NOMO-1 (cell line): ENCODE measurements at regions not wholly inside any gene's neighbourhood (a gene's known extent, or its start where the extent isn't known, plus 50 kb on each side); places are given as distances from the start of the nearest gene placed in this dataset.

Experiments used
- DNase-seq, 2 experiments: peaks; one replicate each; lab custom pipeline; 2025; ENCODE audit not compliant: unreplicated experiment in 2 of 2; lab: John Stamatoyannopoulos, UW

GRCh38 chr22:19620742-19621371 is 93.4 kb upstream of the SEPTIN5 start:
- DNase-seq, result no peak

DNA sequence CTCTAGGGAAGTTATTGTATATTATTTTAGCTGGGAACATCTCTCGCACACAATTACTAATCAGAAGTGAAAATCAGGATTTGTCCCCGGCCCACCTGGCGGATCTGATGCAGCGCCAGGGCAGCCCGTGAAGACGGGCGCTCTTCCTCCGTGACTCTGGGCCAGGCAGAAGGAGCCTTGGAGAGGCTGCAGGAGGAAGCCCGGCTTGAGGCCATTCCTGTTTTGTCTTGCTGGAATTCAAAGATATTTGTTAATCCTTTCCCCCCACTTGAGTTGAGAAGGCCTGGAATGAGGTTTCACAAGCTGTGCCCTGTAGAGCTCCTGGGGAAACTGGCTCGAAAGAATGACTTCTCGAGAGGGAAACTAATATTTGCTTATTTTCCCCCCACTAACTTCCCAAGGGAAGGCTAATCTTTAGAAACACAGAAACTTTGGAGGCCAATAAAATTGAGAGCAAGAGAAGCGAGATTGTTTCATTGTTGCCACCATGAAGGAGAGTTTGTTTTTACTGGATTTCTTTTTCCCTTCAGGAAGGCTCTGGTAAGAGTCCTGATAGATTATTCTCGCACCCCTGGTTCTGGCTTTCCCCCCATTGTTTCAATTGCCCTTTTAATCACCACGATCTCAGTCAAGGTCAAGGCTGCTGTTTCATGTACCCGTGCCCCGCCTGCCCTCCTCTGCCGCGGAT is 92.8 kb upstream of the SEPTIN5 start:
- DNase-seq, result no peak

DNA sequence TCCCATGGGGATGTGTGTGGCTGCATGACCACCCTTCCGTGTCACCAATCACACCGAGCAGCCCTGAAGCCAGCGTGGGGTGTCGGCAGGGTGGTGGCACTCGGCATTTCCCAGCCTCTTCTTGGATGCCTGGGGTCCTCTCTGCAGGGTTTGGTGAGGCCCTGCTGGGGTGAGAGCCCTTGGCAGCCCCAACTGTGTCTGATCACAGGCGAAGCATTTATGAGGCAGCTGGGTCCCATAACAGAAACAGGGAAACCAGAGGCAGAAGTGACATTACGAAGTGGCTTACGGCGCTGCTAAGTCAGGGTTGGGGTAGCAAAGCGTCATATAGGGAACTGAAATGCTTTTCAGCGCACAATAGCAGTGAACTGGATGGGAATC is 92.3 kb upstream of the SEPTIN5 start:
- no peak for DNase-seq

GRCh38 chr22:19625331-19626041 is 88.8 kb upstream of the SEPTIN5 start:
- DNase-seq, result no peak

- no peak for DNase-seq
Measured at GRCh38 chr22:19626042-19626587, 88.2 kb upstream of the SEPTIN5 start.

DNA sequence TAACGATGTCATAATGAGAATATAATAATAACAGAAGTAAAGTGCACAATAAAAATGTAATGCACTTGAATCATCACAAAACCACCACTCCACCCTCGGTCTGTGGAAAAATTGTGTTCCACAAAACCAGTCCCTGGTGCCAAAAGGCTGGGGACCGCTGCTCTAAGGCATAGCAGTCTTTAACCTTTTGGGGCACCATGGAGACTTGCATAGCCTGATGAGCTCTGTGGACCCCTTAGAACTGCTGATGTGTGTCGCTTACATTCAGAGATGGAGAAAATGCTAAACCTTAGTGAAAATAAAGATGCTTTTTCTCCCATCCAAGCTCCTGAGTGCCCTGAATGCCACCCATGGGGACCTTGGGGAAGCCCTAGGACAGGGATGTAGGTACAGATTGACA is 87.6 kb upstream of the SEPTIN5 start:
- DNase-seq, result no peak

GRCh38 chr22:19628038-19628776 is 86.1 kb upstream of the SEPTIN5 start:
- no peak for DNase-seq

- DNase-seq, result no peak
Measured at GRCh38 chr22:19629331-19629719, 85.0 kb upstream of the SEPTIN5 start.

GRCh38 chr22:19629720-19630419 is 84.4 kb upstream of the SEPTIN5 start:
- DNase-seq, result peak; percentile 62 to 71

DNA sequence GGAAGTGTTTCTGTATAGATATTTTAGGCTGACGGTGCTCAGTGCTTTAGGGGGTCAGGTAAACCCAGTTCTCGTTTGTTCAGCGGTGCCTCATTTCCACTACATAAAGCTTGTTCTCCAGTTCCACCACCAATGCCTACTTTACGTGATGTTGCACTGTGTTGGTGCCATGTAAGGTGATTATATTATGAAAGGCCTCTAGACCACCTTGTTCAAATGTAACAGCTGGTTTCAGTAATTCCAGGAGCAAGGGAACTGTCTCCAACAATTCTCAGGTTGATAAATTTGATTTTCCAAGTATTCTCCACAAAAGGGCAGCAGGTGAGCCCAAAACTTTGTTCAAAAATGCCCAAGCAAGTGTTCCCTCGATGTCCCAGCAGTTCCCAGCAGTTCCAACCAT is 83.7 kb upstream of the SEPTIN5 start:
- no peak for DNase-seq

GRCh38 chr22:19631899-19632667 is 82.2 kb upstream of the SEPTIN5 start:
- DNase-seq, result peak; percentile 55 to 73

DNA sequence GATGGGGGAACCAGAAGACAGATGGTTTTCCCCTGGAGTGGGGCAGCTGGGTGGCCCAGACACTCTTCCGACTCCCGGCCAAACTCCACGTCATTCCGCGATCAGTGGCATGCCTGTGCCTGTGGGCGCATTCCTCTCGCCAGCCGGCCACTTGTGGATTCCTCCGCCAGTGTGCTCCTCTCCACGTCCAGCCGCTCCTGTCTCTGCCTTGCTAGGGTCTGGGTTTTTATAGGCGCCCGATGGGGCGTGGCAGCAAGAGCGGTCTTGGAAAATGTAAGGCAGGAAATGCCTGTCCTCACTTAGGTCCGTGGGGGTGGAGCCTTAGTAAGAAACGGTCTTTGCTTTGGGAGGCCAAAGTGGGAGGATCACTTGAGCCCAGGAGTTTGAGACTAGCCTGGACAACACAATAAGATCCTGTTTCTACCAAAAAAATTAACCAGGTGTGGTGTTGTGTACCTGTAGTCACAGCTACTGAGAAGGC is 81.6 kb upstream of the SEPTIN5 start:
- no peak for DNase-seq

- no peak for DNase-seq
Measured at GRCh38 chr22:19634226-19634975, 79.9 kb upstream of the SEPTIN5 start.

DNA sequence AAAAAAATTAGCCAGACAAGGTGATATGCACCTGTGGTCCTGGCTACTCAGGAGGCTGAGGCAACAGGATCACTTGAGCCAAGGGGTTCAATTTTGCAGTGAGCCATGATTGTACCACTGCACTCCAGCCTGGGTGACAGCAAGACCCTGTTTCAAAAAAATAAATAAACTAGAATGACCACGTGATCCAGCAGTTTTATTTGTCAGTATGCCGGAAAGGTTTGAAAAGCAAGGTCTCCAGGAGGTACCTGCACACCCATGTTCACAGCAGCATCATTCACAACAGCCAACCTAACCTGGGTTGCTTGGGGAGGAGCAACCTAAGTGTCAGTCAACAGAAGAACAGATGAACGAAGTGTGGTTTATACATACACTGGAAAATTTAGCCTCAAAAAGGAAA is 78.7 kb upstream of the SEPTIN5 start:
- DNase-seq, result no peak

- no peak for DNase-seq
Measured at GRCh38 chr22:19636696-19637407, 77.5 kb upstream of the SEPTIN5 start.

DNA sequence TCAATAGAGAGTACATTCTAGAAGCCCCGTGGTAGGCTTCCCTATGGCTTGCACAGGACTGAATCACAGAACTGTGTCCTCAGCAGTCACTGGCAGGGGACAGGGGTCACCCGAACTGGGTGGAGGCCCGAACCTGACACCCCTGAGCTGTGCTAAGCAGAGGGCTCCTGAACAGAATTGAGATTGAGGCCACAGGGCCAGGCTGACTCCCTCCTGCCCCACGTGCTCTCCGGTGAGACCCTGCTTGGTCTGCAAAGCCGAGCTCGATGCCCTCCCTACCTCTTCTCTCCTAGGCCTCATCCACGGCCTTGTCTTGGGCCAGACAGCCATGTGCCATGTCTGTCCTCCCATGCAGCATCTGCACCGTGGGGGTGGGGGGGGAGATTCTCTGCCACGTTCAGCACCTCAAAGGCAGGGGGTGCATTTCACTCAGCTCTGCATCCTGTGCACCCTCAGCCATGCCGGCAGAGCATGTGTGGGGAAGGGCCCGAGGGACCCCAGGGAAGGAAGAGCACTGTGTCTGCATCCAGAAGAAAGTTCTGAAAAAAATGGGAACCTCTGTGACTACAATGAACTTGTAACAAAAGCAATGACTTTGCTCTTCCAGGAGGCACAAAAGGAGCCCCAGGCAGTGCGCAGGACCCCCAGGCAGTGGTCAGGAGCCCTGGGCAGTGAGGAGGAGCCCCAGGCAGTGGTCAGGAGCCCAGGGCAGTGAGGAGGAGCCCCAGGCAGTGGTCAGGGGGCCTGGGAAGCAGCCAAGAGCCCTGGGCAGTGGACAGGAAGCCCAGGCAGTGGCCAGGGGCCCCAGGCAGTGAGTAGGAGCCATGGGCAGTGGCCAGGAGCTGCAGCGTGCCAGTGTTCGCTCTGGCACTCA is 76.7 kb upstream of the SEPTIN5 start:
- no peak for DNase-seq

DNA sequence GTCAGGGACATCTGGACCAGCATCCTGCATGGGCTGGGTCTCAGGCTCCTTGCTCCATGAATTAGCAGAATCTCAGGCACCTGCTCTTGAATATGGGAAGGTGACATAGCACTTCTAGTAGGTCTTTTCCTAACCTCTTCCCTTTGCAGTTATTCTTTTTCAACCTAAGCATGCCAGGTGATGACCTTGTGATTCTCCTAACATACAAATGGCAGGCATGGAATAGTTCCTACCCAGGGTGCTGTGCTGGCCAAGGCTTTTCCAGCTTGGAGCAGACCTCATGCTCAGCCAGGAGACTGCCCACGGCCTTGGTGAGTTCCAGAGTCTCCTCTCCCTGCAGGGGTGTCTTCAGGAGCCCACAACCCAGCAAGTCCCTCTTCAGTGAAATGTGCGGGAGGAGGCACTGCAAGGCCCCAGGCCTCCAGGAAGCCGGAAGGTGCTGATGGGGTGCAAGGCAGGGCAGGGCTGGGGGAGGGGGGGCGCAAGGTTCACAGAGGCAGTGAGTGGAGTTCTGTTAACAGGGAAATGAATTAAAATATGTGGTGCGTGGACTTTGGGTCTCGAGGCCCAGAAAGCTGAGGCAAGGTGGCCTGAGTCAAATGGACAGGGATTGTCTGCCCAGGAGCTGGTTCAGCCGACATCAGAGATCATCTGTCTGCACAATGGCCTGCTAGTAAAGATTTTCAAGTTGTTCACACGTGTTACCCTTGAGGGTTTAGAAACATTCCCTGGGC is 75.9 kb upstream of the SEPTIN5 start:
- no peak for DNase-seq
